Keratinocyte (primary cell): ENCODE measurements at regions not wholly inside any gene's neighbourhood (a gene's known extent, or its start where the extent isn't known, plus 50 kb on each side); places are given as distances from the start of the nearest gene placed in this dataset.

ENCODE experiments used
- EZH2 ChIP-seq: IDR thresholded peaks from one replicate; pipeline ENCODE4 v1.6.1; 2012; ENCODE audit warnings: inconsistent platforms, mild to moderate bottlenecking, low read length, moderate library complexity
- TF ChIP-seq, protein P1 (sequence below), 3 experiments: IDR thresholded peaks in 1 of 3; conservative IDR thresholded peaks in 1 of 3; optimal IDR thresholded peaks in 1 of 3; 2 replicates in 2 of 3; 3 replicates in 1 of 3; pipeline versions ENCODE3 to v1.5.1; 2011; ENCODE audit warnings: low read length in 3 of 3, mild to moderate bottlenecking in 3 of 3, moderate library complexity in 2 of 3, control low read depth in 1 of 3, inconsistent platforms in 1 of 3; ENCODE audit not compliant: insufficient read depth in 2 of 3; ENCODE audit errors: extremely low read depth in 1 of 3

DNA sequence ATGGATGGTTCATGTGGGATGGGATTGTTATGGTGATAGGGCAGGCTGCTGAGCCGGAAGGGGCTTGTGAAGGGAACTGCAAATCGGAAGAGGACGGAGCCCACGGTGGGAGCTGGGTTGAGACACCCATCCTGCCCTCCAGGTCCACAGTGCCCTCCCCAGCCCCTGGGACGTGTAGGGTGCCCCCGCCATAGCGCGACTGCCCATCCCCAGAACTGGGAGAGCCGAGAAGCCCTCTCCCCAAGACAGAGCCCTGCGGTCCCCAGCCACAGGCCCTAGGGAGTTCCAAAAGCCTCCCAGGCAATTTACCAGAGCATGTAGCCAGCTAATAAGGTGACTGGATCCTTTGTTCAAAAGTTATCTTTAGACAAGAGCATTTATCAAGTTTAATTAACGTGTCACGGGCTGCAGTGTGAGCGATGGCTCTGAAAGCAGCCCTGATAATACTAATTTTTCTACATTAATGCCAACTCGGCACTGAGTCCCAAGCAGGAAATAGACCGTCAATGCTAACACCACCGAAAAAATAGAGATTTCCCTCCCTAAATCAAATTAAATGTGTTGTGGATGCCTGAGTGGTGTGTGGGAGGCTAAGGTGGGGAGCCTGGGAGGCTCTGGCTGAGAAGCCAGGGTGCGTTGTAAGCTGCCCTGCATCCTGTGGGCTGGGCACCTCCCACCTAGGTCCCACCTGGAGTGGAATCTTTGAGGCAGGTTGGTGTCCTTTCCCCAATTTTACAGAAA is 76.8 kb upstream of the RTL6 start:
- TF ChIP-seq, protein P1, sequence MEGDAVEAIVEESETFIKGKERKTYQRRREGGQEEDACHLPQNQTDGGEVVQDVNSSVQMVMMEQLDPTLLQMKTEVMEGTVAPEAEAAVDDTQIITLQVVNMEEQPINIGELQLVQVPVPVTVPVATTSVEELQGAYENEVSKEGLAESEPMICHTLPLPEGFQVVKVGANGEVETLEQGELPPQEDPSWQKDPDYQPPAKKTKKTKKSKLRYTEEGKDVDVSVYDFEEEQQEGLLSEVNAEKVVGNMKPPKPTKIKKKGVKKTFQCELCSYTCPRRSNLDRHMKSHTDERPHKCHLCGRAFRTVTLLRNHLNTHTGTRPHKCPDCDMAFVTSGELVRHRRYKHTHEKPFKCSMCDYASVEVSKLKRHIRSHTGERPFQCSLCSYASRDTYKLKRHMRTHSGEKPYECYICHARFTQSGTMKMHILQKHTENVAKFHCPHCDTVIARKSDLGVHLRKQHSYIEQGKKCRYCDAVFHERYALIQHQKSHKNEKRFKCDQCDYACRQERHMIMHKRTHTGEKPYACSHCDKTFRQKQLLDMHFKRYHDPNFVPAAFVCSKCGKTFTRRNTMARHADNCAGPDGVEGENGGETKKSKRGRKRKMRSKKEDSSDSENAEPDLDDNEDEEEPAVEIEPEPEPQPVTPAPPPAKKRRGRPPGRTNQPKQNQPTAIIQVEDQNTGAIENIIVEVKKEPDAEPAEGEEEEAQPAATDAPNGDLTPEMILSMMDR (optimal IDR thresholded peaks at IDR 0.05 in 1 of 3, IDR thresholded peaks at IDR 0.05 in 1 of 3, conservative IDR thresholded peaks at IDR 0.05 in 1 of 3; ENCODE audit: extremely low read depth in 1 of 3, insufficient read depth in 2 of 3, low read length in 3 of 3): no peak
- TF ChIP-seq EZH2: no peak
